GM03348 (cell line): ENCODE measurements at regions not wholly inside any gene's neighbourhood (a gene's known extent, or its start where the extent isn't known, plus 50 kb on each side); places are given as distances from the start of the nearest gene placed in this dataset.

ENCODE experiments used
- DNase-seq: peaks from one replicate; pipeline ENCODE4 v3.0.0; 2012; ENCODE audit warnings: low spot score

DNA sequence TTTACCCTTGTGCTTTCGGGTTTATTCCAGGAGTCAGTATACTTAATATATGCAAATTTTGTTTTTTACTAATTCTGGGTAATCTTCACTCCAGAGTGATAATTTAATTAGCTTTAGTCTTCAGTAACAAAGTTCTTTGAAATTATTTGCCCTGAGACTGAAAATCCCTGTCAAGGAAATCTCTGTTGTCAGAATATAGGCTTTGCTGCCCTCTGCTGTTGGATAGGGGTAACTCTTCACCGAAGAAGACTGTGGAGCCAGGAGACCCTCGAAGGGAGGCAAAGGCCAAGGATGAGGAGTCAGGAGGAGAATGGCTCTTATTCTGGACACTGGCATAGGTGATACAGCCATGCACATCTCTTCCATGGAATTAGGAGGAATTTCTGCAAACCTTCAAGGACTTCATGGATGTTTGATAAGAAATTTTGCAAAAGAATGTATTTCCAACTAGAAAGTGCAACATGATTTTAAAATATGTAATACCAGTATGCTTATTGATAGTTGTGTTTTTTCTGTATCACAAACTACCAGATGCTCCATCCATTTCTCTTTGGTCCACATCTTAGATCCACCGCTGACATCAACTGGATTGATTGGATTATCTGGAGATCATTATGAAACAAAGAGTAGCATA lies 182.3 kb downstream of the RDH14 start:
- peak; percentile 72 for DNase-seq

DNA sequence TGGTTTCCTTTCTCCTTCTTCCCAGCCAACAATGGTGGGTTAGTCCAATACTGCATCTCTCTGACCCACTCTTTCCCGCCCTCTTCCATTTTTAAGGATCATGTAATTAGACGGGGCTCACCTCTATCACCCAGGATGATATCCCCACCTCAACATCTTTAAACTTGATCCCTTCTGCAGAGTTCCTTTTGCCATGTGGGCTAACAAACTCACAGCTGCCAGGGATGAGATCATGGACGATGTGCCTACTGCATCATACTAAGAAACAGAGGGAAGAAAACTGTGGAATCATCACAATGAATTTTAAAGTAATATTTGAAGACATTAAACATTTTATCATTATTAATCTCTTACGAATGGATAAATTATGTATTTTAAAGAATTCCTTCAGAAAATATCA lies 183.5 kb downstream of the RDH14 start:
- no peak for DNase-seq

- no peak for DNase-seq
These were observed 186.8 kb downstream of the RDH14 start for GRCh38 chr2:18373664-18374063.

DNA sequence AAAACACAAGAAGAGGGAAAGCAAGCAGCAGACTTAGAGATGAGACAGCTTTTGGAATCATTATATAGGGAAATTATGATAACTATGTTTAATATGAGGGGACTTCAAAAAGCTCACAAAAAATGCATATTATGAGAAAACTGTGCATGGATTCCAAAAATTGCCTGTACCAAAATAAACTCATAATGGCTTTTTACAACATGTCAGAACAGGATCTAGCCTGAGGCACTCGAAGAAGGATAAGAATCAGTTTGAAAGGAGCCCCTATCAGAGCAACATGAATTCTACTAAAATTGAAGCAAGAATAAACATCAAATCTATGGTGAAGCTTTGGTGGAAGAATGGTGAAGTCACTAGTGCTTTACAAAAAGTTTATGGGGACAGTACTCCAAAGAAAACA lies 187.4 kb downstream of the RDH14 start:
- no peak for DNase-seq

- DNase-seq = no peak
These were observed 187.8 kb downstream of the RDH14 start for GRCh38 chr2:18372641-18373040.

DNA sequence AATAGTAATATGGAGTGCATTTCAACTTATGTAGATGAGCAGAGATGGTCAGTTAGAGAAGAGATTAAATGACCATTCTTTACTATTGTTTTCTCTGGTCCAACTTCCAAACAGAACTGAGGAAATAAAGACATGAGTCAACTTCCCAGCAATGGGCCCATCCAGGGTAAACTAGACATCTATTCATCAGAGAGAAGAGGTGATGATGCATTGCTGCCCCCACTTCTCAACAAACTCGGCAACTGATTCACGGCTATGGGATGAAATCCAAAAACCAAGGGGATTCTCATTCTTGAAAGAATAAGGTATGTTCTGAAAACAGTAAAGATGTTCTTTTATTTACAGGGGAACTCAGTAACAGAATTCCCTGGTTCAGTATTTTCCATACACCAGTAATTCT lies 190.7 kb downstream of the RDH14 start:
- DNase-seq = peak; percentile 36

DNA sequence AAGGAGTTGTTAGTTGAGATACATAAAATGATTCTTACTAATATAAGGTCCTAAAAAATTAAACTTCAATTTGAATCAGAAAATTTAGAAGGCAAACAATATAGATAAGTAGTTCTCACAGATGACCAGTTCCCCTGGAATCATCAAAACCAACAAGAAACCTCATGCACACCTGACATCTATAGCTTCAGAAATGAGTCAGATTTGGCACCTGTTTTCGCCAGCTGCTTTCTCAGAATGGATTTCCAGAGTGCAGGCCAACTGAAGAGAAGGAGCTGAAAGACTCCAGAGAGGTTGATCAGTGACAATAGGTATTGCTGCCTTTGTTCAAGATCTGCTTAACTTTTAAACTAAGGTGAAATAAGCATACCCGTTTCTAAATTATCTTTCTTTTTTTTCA lies 192.4 kb downstream of the RDH14 start:
- no peak for DNase-seq

GRCh38 chr2:18365342-18365741 lies 195.1 kb downstream of the RDH14 start:
- DNase-seq = no peak

GRCh38 chr2:18363348-18363747 lies 197.1 kb downstream of the RDH14 start:
- DNase-seq = no peak

- peak; percentile 29 for DNase-seq
These were observed 197.8 kb downstream of the RDH14 start for GRCh38 chr2:18362696-18363095.

- DNase-seq = no peak
These were observed 202.9 kb downstream of the RDH14 start for GRCh38 chr2:18357537-18357936.

- peak; percentile 19 for DNase-seq
These were observed 203.8 kb downstream of the RDH14 start for GRCh38 chr2:18356676-18357075.

DNA sequence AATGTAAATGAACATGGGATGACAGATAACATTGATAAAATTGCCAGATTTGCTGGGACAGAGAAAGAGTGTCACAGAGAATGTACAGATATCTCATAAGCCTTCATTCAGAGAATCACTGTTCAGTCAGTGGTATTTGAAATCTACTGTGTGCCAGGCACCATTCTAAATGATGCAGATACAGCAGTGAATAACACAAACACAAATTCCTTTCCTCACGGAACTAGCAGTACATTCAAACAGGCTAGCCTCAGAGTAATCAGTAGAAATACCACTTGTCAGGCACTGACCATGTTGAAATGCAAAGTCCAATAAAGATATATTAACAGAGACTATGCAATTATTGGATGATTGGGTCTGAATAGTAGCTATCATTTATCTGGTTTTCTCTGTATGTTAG lies 211.0 kb downstream of the RDH14 start:
- no peak for DNase-seq

DNA sequence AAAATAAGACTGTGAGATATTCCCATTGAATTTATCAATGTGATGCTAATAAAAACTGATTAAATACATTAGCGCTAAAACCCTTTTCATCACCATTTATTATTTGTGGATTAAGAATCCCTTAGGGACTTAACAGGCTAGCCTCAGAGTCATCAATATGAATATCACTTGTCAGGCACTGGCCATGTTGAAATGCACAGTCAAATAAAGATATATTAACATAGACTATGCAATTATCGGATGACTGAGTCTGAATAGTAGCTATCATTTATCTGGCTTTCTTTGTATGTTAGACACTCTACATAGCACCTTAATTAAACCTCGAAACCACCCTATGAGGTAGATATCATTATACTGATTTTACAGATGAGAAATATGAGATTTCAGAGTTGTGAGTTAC lies 213.6 kb downstream of the RDH14 start:
- DNase-seq = no peak

GRCh38 chr2:18346344-18346743 lies 214.1 kb downstream of the RDH14 start:
- DNase-seq = no peak

DNA sequence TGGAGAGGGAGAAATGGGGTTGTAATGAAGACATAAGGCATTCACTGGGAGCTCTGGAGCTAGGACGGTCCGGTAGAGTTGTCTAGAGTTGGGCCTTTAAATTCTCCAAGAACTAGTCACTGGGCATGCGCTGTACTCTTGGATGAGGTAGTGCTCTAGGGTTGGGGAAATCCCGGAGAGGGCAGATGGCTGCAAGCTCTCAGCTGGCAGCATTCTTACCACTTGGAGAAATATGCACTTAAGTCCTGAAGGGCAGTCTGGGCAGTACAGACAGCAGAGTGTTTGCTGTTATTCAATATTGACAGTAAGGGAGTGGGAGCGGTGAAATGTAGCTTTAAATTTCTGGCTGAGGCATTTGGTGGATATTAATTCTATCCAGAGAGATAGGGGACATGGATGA lies 214.6 kb downstream of the RDH14 start:
- DNase-seq = no peak

GRCh38 chr2:18342901-18343300 lies 217.6 kb downstream of the RDH14 start:
- no peak for DNase-seq

GRCh38 chr2:18339326-18339725 lies 221.1 kb downstream of the RDH14 start:
- no peak for DNase-seq

DNA sequence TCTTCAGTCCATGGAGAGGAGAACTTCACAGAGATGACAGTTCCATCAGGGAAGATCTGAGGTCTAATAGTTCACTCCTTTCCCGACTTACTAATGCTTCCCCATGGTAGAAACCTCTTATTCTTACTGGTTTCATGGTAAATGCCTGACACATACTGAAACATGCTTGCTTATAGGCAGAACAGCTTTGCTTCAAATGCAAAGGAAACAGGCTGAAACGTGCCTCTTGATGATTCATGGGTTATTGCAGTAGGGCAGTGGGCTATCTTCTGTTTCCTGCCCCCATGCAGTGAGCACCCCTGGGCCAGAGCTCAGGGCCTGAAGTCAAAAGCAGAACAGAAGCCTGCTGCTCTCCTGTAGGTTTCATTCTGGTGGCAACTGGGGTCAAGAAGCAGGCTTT lies 223.5 kb downstream of the RDH14 start:
- no peak for DNase-seq

GRCh38 chr2:18332477-18332876 lies 228.0 kb downstream of the RDH14 start:
- DNase-seq = no peak

DNA sequence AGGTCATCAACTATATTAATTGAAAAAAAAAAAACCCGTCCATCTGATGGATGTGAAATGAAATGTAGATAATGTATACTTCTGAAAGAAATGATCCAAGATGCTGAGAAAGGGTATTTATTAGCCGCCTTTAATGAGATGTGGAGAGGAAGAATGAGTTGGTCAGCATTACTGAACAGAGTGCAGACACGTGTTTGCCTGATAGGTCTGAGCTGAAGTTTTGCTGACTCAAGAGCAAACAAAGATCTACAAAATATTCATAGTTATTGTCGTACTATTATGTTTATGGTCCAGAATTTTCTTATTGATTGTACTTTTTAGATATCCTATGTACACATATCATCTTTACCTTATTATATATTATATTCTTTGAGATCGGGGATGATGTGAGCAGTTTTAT lies 235.3 kb downstream of the RDH14 start:
- no peak for DNase-seq

- DNase-seq = no peak
These were observed 240.5 kb downstream of the RDH14 start for GRCh38 chr2:18319987-18320386.

GRCh38 chr2:18317017-18317416 lies 243.4 kb downstream of the RDH14 start:
- DNase-seq = no peak

DNA sequence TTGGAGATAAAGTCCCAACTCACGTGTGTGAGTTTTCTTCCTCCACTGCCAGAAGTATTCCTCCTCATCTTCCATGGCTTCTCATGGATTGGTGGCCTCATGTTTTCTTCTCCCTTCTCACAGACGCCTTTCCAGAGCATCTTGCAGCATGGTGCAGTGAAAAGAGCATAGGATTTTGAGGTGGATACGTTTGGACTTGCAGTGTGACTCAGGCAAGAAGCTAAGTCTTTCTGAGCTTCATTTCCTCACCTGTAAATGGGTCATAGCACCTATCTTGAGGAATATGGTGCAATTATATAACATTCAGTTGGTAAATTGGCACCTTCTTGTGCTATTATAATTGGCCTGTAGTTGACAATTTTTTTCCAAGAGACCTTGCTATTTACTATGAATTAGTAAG lies 247.6 kb downstream of the RDH14 start:
- no peak for DNase-seq
